Esophagus muscularis mucosa (tissue), 3 donors: ENCODE measurements at regions not wholly inside any gene's neighbourhood (a gene's known extent, or its start where the extent isn't known, plus 50 kb on each side); places are given as distances from the start of the nearest gene placed in this dataset.

Source experiments
- POLR2A ChIP-seq: fragments of 450-650 bp; IDR thresholded peaks from one replicate; pipeline ENCODE4 v1.6.1; 2017; ENCODE audit warnings: antibody characterized with exemption, moderate library complexity, mild to moderate bottlenecking, low read depth
- POLR2AphosphoS5 ChIP-seq, 2 donors: sonication (generic); formaldehyde crosslinking; IDR thresholded peaks; one replicate each; pipeline ENCODE4 v1.6.1; 2017; ENCODE audit warnings: antibody characterized with exemption in 2 of 2
- TF ChIP-seq, protein P1 (sequence below), 3 experiments: fragments of 200-600 bp in 2 of 3; fragments of 450-650 bp in 1 of 3; sonication (generic) in 2 of 3; IDR thresholded peaks; one replicate each; pipeline ENCODE4 v1.5.1; 2017 to 2019; ENCODE audit warnings: antibody characterized with exemption in 3 of 3, mild to moderate bottlenecking in 2 of 3, moderate library complexity in 1 of 3

DNA sequence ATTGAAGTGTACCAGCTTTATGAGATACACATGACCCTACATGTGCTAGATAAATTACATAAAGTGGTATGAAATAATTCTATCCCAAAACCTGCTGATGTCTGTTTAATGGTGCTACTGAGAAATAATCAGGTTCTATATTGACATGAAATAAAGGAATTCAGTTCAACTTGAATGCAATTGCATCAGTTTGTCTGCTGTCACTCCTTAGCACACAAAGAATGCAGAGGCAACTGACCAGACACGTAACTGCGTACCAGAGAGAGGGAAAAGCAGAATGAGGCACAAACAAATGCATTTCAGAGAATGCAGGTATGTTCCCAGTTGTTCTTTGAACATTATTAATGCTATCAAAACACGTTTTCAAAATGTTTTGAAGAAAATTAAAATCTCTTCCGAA lies 98.8 kb upstream of the AGR3 start:
- TF ChIP-seq, protein P1, sequence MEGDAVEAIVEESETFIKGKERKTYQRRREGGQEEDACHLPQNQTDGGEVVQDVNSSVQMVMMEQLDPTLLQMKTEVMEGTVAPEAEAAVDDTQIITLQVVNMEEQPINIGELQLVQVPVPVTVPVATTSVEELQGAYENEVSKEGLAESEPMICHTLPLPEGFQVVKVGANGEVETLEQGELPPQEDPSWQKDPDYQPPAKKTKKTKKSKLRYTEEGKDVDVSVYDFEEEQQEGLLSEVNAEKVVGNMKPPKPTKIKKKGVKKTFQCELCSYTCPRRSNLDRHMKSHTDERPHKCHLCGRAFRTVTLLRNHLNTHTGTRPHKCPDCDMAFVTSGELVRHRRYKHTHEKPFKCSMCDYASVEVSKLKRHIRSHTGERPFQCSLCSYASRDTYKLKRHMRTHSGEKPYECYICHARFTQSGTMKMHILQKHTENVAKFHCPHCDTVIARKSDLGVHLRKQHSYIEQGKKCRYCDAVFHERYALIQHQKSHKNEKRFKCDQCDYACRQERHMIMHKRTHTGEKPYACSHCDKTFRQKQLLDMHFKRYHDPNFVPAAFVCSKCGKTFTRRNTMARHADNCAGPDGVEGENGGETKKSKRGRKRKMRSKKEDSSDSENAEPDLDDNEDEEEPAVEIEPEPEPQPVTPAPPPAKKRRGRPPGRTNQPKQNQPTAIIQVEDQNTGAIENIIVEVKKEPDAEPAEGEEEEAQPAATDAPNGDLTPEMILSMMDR (IDR thresholded peaks at IDR 0.05), result no peak
- TF ChIP-seq POLR2A (no peak), POLR2AphosphoS5 (IDR thresholded peaks at IDR 0.05) (no peak)
